HUDEP-2 (cell line): ENCODE measurements at regions not wholly inside any gene's neighbourhood (a gene's known extent, or its start where the extent isn't known, plus 50 kb on each side); places are given as distances from the start of the nearest gene placed in this dataset.
"Not testable (repeated sequence)": the region's sequence is repeated elsewhere in the genome, so short reads cannot be mapped to it uniquely, and the experiment has no call there.

Source experiments
- DNase-seq, 76 experiments: peaks; one replicate each; lab custom pipeline; 2025; ENCODE audit not compliant: unreplicated experiment in 76 of 76; lab: John Stamatoyannopoulos, UW

DNA sequence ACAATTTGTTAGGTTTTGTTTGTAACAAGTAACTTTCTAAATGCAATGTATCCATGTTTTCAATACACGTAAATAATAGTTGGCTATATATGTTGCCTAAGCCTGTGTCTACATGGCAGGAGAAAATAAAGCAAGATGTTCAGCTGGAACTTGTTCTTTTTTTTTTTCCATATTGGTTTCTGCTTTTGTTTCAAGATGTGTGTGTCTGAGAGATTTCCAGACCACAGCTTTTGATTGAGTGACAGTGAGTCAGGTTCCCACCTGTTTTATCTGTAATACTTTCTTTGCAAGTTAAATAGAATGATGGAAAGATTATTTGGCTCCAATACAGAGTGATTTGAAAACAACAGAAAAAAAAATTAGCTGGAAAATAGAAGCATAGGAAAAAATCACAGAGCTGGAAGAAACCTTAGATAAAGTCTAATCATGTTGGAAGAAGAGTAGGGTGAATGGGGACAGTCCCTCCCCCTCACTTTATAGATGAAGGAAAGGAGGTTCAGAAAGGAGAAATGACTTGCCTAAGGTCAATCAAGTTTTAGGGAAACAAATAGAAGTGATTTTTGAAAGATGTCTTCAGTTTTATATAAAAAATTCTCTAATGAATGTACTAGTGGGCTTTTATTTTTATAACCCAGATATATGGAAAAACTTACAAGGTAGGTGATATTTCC, 150.9 kb upstream of the STMND1 start:
- DNase-seq = no peak

DNA sequence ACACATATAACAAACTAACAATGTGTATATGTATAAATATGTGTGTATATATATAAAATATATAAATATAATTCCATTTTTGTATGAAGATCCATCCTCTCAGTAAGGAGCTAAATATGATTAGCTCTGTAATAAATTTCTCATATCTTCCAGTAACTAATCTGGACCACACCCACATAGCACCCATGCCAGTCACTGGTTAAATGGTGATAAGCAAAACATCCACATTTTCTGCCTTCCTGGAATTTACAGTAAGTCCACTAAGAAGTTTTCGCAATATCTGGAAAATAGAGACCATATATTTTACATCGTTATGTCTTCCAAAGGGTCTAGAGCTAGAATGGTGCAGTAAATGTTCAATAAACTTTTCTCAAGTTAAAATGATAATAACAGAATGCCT, 151.5 kb upstream of the STMND1 start:
- DNase-seq = no peak

DNA sequence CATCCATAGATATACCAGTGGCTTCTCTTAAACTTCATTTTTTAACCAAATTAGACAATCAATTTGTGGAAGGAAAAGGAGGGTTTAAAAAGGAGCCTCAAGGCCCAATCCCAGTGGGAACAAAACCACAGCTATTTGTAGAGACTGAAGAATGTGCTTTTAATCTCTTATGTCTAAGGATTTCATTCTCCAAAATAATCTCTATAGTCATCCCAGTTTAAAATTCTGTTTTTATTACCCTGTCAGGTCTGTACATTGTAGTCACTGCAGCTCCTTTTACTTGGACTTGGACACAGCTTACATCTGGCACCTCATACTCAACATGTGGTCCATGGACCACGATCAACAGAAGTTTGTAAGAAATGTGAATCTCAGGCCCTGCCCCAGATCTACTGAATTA, 152.1 kb upstream of the STMND1 start:
- DNase-seq = no peak

DNA sequence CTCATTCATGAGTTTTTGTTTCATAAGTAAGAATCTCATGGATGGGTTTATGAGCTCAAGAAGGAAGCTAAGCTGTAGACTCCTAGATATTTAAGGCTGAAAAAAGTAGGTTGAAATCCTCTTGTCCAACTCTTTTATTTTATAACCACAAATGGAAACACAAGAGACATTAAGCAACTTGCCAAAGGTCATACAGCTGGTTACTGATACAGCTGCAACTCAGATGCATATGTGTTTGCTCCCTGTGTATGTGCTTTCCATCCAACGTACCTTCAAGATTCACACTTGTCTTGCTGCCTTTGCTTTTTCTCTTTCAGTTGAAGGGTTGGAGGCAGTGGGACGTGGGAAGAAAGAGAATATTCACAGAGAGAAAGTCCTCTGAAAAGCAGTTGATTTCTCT, 153.5 kb upstream of the STMND1 start:
- DNase-seq = no peak

DNA sequence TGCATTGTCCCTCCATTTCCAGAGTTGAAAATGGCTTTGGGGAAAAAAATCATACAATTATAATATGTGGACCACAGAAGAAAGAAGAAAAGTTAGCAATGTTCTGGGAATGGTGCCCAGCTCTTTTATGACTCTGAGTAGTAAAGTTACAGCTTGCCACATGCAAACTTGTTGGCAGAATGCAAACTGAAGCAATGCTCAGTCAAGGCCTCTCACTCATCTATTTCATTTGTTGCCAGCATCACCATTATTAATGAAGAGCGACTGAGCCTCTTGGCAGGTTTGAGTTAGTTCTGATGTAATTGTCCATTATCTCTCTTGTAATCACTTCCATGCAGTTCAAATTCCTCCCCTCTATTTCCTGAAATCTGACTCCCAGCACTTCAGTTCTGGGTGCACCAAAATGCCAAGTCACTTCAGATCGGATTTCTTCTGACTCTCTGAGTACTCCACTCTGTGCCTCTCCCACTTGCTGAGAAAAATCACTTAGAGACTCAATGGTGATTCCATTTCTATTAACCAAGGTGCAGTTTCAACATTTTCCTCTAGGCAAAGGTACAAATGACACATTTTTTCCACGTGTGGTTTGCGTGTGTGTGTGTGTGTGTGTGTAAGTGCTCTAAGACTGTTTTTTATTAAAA, 154.4 kb upstream of the STMND1 start:
- no peak for DNase-seq

DNA sequence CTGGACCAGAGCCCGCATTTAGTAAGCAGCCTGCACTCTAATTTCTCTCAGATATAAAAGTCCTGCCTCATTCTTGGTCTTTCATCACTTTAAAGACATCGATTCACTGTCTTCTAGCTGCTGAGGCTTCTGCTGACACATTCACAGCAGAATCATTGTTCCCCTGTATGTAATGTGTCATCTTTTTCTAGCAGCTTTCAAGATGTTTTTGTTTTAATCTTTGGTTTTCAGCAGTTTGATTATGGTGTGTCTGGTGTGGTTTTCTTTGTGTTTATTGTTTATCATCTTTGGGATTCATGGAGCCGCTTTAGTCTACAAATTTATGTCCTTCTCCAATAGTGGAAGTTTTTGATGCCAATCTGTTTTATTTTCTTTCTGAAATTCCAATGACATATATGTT, 157.3 kb upstream of the STMND1 start:
- DNase-seq = no peak

DNA sequence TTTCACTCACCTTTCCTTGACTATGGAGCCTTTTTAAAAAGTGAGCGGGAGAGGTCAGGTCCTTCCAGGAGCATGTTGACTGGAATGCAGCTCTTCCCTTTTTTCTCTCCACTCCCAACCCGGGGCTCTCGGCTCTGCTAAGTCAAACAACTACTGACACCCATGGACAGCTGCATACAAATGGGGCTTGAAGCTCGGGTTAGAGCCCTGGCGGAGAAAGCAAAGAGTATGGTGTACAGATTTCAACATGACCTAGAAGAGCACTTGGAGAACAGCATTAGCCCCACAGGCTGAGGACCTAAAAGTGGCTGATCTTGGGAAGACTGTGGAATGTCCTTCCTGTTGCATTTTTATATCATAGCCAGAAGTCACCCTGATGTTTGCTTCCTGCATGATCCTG, 162.0 kb upstream of the STMND1 start:
- DNase-seq = no peak

DNA sequence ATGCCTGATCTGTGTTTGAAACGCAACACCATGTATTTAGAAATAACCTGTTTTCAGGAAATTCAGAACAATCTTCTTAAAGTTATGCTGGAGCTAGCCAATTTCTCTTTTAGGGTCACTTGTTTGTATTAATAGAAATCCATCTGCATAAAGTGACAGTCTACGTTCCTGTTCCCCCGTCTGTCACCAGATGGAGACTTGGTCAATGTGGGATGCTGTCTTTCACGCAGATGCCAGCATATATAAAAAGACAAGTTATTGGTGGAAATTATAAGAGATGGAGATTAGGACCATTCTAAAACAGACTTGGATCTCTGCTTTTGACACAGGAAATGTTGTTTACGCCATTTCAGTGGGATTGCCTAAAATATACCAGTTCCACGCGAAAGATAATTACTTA, 162.5 kb upstream of the STMND1 start:
- DNase-seq = no peak

DNA sequence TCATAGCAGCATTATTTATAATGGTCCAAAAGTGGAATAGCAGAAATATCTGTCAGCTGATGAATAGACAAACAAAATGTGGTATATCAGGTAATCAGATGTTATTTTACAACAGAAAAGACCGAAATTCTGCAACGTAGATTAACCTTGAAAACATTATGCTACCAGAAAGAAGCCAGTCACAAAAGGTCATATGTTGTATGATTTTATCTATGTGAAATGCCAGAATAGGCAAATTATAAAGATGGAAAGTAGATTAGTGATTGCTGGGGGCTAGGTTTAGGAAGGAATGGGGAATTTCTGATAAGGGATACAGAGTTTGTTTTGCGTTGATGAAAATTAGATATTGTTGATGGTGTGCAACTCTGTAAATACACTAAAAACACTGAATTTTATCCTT, 165.0 kb upstream of the STMND1 start:
- no peak for DNase-seq

DNA sequence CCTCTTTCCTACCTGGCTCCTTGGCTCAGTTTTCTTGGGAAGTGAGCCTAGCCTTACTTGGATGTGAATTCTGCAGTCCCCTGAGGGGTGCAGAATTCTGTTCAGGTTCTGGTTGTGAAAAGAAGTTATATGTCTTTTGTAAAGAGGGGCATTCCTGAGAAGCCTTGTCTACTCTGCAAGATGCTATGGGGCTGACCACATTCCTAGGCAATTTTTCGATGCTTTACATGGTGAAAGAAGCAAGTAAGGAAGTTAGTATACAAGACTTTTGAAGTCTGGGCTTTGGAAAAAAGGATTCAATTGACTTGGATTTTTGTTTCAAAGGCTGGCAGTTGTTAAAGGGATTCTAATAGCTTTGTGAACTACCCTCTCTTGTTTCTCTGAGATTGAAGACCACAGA, 167.9 kb upstream of the STMND1 start:
- DNase-seq = no peak

DNA sequence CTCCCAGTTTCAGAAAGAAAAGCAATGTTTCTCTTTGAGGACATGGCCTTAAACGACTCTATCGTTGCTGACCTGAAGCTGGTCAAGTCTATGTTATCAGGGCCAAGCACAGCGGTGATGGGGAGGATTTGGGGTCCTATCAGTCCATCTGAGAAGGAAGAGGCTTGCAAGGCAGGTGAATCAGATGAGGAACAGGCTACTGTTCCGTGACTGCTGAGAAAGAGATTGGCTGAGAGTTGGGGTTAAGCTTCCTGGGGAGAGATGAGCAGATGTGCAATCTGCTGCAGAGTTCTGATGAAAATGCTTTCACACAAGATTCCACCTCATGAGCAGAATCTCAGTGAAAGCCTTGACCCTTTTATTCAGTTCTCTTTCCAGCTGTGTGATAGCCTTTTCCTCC, 168.3 kb upstream of the STMND1 start:
- no peak for DNase-seq

DNA sequence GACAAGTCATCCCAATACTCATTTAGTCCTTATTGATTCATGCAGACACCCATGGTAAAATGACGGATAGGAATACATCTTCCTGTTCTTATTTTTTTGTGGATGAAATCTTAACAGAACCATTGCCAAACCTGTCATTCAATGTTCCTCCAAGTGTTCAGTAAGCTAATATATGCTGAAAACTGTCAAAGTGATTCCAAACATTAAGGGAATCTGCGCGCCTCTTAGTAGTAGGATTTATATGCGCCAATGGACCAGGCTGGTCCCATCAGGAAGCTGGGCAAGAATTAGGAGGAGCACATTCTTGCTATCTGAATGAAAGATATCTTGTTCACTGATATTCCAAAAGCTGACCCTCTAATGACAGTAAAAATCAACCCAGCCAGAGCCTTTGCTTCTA, 168.9 kb upstream of the STMND1 start:
- DNase-seq = no peak

DNA sequence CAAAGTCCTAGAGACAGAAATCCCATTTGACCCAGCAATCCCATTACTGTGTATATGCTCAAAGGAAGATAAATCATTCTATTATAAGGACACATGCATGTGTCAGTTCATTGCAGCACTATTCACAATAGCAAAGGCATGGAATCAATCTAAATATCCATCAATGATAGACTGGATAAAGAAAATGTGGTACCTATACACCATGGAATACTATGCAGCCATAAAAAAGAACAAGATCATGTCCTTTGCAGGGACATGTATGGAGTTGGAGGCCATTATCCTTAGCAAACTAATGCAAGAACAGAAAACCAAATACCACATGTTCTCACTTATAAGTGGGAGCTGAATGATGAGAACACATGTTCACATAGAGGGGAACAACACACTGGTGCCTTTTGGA, 169.8 kb upstream of the ATXN1 start:
- DNase-seq = not testable (repeated sequence)

DNA sequence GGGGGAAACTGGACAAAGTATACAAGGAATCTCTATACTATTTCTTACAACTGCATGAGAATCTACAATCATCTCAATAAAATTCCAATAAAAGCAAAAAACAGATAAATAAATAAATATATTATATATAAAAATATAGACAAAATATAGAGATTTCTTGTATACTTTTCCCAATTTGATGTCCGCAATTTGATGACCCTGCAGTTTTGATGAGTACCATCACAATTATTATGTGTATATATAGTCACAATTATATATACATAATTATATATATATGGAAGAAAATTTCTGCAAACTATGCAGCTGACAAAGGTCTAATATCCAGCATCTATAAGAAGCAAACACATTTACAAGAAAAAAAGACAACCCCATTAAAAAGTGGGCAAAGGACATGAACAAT, 169.2 kb upstream of the ATXN1 start:
- no peak for DNase-seq

DNA sequence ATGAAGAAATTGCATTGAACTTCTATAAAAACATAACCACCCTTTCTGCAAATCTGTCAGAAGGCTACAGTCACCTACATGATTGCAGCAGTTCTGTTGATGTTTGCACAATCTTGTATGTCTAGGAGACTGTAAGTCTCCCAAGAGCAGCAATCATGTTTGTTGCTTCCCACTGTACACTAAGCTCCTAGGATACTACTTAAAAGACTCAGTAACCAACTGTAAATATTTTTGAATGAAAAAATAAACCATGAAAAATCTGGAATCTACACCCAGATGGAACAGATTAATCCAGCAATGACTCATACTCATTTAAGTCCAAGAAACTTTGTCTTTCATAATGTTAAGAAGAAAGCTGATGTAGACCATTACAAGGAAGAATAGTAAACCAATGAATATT, 168.5 kb upstream of the ATXN1 start:
- DNase-seq = no peak

DNA sequence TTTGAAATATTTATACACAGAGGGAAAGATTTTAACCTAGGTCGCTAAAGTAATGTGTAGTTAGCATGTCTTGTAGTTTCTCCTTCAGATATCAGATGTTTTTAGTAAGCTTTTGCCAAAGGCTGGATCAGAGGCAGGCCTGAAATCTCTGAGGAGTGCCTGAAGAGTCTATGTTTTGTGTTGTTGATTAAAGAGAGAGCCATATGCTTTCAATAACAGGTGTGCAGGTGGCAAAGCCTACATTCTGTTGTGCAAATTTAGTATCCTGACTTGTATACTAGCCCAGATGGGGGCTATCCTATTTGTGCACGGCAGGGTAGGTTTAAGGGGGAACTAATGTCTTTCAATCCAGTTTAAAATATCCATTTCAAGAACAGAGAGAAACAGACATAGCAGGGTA, 167.1 kb upstream of the ATXN1 start:
- DNase-seq = no peak

DNA sequence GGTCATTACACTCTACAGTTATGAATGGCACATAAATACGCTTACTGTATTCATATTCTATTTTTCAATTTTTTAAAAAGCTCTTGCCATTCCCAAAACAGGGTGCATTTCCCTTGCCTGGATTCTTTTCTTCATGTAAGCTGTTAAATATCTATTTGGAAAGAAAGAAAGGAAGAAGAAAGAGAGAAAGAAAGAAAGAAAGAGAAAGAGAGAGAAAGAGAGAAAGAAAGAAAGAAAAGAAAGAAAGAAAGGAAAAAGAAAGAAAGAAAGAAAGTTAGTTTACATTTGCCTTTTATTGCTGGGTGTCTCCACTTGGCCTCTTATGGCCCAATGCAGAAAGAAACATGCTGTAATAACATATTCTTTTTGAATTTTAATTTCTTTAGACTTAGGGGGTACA, 165.9 kb upstream of the ATXN1 start:
- DNase-seq = no peak

DNA sequence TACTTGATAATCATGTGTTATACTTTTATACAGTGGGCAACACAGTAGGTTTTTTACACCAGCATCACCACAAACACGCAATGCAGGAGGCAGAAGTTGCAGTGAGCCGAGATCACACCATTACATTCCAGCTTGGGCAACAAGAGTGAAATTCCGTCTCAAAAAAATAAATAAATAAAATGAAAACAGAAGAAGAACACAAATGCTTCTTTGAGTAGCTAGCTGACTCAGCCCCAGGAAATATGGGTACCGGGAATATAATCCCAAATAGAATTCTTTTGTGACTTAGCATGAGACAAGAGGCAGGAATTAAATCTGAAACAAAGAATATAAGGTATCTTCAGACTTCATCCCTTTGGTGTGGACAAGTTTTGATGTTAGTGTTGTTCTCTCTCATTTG, 164.2 kb upstream of the ATXN1 start:
- no peak for DNase-seq

DNA sequence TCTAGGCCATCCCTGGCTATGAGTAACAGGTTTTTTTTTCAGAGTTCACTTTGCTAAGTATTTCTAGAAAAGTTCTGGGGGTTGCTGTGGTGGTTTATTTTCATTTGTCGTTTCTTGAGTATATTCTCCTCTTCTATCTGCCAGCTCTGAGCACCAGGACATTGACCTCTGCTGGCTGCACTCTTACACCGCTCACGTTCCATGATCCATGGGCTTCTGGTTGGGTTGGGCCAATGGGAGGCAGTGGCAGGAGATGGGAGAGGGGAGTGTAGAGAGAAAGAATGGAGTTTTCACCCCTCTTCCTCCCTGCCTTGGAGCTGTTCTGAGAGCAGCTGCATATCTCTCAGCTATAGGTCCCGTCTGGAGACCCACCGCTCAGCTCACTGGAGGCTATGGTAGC, 161.0 kb upstream of the ATXN1 start:
- no peak for DNase-seq

DNA sequence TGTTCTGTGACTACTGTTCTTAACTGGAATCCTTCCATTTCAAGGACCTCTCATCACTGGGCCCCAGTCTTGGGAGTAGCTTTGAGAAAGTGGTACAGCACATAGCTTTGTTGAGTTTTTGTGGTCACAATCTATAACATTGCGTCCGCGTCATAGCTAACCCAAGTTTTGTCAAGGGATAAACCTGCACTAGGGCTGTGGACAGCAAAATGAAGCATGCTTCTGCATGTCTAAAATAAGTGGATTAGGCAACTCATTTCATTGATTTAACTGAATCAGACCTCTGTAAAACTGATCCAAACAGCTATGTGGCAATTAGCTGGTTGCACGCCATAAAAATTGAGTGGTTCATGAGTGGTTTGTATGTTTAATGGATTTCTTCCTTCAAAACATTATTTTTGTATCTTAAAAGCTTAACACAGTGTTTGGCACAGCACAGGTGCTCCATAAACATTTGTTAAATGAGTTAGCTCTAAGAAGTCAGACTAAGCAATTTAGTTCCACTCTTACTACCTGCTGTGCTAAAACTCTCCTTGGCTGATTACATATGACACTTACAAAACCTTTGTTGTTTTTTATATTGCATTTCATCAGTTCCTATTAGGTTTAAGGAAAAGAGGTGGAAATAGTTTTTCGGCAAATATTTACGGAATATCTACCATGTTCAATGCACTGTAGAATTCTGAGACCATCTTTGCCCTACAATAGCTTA, 160.3 kb upstream of the ATXN1 start:
- no peak for DNase-seq

DNA sequence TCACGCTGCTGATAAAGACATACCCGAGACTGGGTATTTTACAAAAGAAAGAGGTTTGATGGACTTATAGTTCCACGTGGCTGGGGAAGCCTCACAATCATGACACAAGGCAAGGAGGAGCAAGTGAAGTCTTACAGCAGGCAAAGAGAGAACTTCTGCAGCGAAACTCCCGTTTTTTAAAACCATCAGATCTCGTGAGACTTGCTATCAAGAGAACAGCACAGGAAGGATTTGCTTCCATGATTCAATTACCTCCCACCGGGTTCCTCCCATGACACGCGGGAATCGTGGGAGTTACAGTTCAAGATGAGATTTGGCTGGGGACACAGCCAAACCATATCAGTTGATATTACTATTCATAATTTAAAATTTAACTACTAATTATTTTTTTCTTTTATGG, 157.3 kb upstream of the ATXN1 start:
- DNase-seq = no peak

DNA sequence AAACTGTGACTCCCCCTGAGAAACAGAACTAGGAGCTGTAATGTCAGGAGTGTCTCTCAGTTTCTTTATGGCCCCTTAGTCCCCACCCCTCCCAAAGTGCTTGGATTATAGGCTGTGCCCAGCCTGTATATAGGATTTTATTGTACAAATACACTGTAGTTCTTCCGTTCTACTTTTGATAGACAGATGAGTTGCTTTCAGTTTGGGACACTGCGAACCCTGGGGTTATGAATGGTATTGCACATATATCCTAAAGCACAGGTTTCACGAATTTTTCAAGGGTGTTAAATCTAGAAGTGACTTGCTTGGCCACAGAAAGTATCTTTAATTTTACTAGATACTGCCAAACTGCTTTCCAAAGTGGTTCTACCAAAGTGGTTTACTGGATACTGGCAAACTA, 152.9 kb upstream of the ATXN1 start:
- DNase-seq = no peak
